Activated T-helper 1 cell treated with anti-CD3 and anti-CD28 coated beads, Interleukin-12 subunit alpha, Interleukin-12 subunit beta, Interleukin-2, Interleukin-4 antibody, amounts not matched to agents 30 ng/mL and 10 ng/mL and 1 ng/mL, durations not matched to agents 14 hours and 24 hours and 36 hours (primary cell): ENCODE measurements at regions not wholly inside any gene's neighbourhood (a gene's known extent, or its start where the extent isn't known, plus 50 kb on each side); places are given as distances from the start of the nearest gene placed in this dataset.

Experiments
- DNase-seq: peaks from one replicate; pipeline ENCODE4 v3.0.0; 2021; ENCODE audit warnings: low spot score
- H3K27ac Mint-ChIP-seq: one replicate; pipeline ENCODE4 v1.8.0; 2021; ENCODE audit warnings: mild to moderate bottlenecking, mixed read lengths
- H3K27me3 Mint-ChIP-seq: one replicate; pipeline ENCODE4 v1.8.0; 2022; ENCODE audit warnings: mild to moderate bottlenecking, moderate library complexity, mixed read lengths; ENCODE audit not compliant: insufficient read depth
- H3K36me3 Mint-ChIP-seq: one replicate; pipeline ENCODE4 v1.8.0; 2021; ENCODE audit warnings: low read depth, mixed read lengths
- H3K4me1 Mint-ChIP-seq: one replicate; pipeline ENCODE4 v1.8.0; 2021; ENCODE audit warnings: low read depth, mixed read lengths
- H3K4me3 Mint-ChIP-seq: one replicate; pipeline ENCODE4 v1.8.0; 2021; ENCODE audit warnings: mild to moderate bottlenecking, moderate library complexity, mixed read lengths
- H3K9me3 Mint-ChIP-seq: one replicate; pipeline ENCODE4 v1.8.0; 2021; ENCODE audit warnings: mixed read lengths
- intact Hi-C: fragments of 100-400 bp; cut with micrococcal nuclease; formaldehyde crosslinking; loops from one replicate; pipeline ENCODE4 v1.15.1; 2024

DNA sequence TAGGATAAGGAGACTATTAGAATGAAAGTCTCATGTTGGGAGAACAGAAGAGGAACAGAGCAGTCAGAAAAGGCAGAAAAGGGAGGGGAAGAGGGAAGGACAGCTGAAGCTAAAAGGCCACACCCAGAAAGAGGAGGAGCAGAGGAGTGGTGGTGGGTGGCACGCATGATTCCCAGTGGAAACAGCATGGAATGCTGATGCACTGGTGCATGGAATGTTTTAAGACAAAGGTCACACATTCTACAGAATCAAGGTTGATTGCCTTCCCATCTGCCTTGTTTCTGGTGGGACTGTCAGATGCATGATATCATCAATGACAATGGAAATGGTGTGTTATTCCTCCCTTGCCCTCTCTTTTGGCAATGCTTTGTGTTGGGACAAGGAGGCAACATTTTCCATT is 285.4 kb upstream of the MKI67 start:
- Mint-ChIP-seq H3K36me3 (no peaks in the 10 kb centered on the region), H3K4me3 (no peak overlapping the region), H3K4me1 (no peaks in the 10 kb centered on the region), H3K27ac (no peak overlapping the region), H3K9me3 (no peaks in the 10 kb centered on the region), H3K27me3 (no peaks in the 10 kb centered on the region)
- DNase-seq: no peak
- intact Hi-C loops: no loop called here

GRCh38 chr10:128414568-128414967 is 288.3 kb upstream of the MKI67 start:
- Mint-ChIP-seq H3K27ac (no peak overlapping the region), H3K9me3 (no peaks in the 10 kb centered on the region), H3K36me3 (no peaks in the 10 kb centered on the region), H3K4me1 (no peaks in the 10 kb centered on the region), H3K4me3 (no peak overlapping the region), H3K27me3 (no peaks in the 10 kb centered on the region)
- DNase-seq: no peak
- intact Hi-C loops: no loop called here

DNA sequence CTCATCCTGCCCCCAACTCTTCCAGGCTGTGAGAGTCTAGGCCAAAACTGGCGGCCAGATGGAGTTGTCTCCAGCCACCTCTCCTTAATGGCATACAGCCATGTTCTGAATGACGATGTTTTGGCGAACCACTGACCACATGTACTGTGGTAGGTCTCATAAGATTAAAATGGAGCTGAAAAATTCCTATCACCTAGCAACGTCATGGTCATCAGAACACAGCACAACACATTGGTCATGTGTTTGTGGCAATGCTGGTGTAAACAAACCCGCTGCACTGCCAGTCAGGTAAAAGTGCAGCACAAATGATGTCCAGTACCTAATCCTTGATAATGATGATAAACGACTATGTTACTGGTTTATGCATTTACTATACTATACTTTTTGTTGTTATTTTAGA is 290.0 kb upstream of the MKI67 start:
- Mint-ChIP-seq H3K27me3 (no peaks in the 10 kb centered on the region), H3K27ac (no peak overlapping the region), H3K4me1 (no peaks in the 10 kb centered on the region), H3K9me3 (no peaks in the 10 kb centered on the region), H3K36me3 (no peaks in the 10 kb centered on the region), H3K4me3 (no peak overlapping the region)
- intact Hi-C loops: no loop called here
- DNase-seq: no peak

DNA sequence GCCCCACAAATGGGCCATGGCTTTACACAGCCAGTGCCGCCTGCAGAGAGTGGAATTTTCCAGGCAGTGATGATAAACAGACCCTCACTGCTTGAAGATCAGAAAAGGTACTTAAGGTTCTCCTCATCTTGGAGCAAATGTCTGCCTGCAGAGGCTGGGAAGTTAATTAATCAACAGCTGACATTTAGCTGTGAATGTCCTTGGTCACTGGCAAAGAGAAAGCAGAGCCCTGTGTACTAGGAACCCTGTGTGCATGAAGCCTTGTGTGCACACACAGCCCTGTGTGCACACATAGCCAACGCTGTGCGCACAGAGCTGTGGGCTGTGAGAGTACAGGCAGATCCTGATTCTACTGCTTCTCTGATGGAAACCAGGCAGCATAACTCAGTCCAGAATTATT is 291.6 kb upstream of the MKI67 start:
- H3K4me1 Mint-ChIP-seq: no peaks in the 10 kb centered on the region
- intact Hi-C loops: no loop called here

GRCh38 chr10:128418819-128419218 is 292.6 kb upstream of the MKI67 start:
- no peak overlapping the region for H3K4me3 Mint-ChIP-seq

More for the DNA sequence above, 291.6 kb upstream of the MKI67 start:
- H3K27me3 Mint-ChIP-seq: no peaks in the 10 kb centered on the region
- no peaks in the 10 kb centered on the region for H3K9me3 Mint-ChIP-seq
- H3K4me3 Mint-ChIP-seq: no peak overlapping the region
- H3K36me3 Mint-ChIP-seq: no peaks in the 10 kb centered on the region
- DNase-seq: no peak
- H3K27ac Mint-ChIP-seq: no peak overlapping the region

GRCh38 chr10:128419466-128420019 is 293.3 kb upstream of the MKI67 start:
- no peaks in the 10 kb centered on the region for H3K4me1 Mint-ChIP-seq
- H3K36me3 Mint-ChIP-seq: no peaks in the 10 kb centered on the region
- H3K27ac Mint-ChIP-seq: no peak overlapping the region
- H3K9me3 Mint-ChIP-seq: no peaks in the 10 kb centered on the region
- H3K4me3 Mint-ChIP-seq: no peak overlapping the region
- DNase-seq: no peak
- intact Hi-C loops: no loop called here
- H3K27me3 Mint-ChIP-seq: no peaks in the 10 kb centered on the region

More at GRCh38 chr10:128418819-128419218, 292.6 kb upstream of the MKI67 start:
- DNase-seq: no peak
- H3K9me3 Mint-ChIP-seq: no peaks in the 10 kb centered on the region
- H3K27ac Mint-ChIP-seq: no peak overlapping the region
- intact Hi-C loops: no loop called here
- H3K36me3 Mint-ChIP-seq: no peaks in the 10 kb centered on the region
- H3K4me1 Mint-ChIP-seq: no peaks in the 10 kb centered on the region
- H3K27me3 Mint-ChIP-seq: no peaks in the 10 kb centered on the region

DNA sequence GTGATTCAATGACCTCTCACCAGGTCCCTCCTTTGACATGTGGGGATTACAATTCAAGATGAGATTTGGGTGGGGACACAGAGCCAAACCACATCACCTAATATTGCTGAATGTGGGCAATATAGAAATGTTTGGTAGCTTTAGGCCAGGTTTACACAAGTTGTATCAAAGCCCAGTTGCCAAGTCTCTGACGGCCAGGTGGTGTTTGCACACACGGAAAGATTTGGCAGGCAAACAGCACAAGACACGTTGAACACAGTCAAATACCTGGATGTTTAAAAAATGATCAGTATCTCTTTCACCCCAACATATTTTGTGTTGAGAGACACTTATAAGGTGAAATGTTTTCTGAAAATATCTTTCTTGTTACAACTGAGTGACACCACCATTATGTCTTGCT is 294.4 kb upstream of the MKI67 start:
- no peaks in the 10 kb centered on the region for H3K27me3 Mint-ChIP-seq
- no peak for DNase-seq
- H3K9me3 Mint-ChIP-seq: no peaks in the 10 kb centered on the region
- intact Hi-C loops: no loop called here
- H3K36me3 Mint-ChIP-seq: no peaks in the 10 kb centered on the region
- no peaks in the 10 kb centered on the region for H3K4me1 Mint-ChIP-seq
- H3K27ac Mint-ChIP-seq: no peak overlapping the region
- no peak overlapping the region for H3K4me3 Mint-ChIP-seq

GRCh38 chr10:128421371-128422160 is 295.3 kb upstream of the MKI67 start:
- H3K4me1 Mint-ChIP-seq: no peaks in the 10 kb centered on the region
- H3K9me3 Mint-ChIP-seq: no peaks in the 10 kb centered on the region
- H3K36me3 Mint-ChIP-seq: no peaks in the 10 kb centered on the region
- DNase-seq: no peak
- intact Hi-C loops: no loop called here
- no peaks in the 10 kb centered on the region for H3K27me3 Mint-ChIP-seq
- no peak overlapping the region for H3K27ac Mint-ChIP-seq
- no peak overlapping the region for H3K4me3 Mint-ChIP-seq

GRCh38 chr10:128422190-128422589 is 296.0 kb upstream of the MKI67 start:
- no peaks in the 10 kb centered on the region for H3K27me3 Mint-ChIP-seq
- no peaks in the 10 kb centered on the region for H3K36me3 Mint-ChIP-seq
- no peak overlapping the region for H3K27ac Mint-ChIP-seq
- no peaks in the 10 kb centered on the region for H3K9me3 Mint-ChIP-seq
- no peak overlapping the region for H3K4me3 Mint-ChIP-seq
- no peak for DNase-seq
- H3K4me1 Mint-ChIP-seq: no peaks in the 10 kb centered on the region
- intact Hi-C loops: no loop called here

DNA sequence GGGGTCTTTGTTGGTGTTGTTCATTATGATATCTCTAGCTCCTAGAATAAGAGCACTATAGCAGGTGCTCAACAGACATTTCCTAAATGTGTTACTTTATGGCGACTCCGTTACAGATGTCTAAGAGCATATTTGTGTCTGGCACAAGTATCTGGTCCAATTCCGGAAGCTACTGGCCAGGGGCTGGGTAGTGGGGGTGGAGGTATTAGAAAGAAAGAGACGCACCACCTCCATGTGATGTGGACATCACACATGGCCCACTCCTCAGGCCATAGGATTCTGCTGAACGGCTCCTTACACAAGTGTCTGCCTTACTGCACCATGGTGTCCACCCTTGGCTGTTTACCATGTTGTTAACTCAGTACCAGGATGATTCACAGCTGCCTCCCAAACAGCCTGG is 296.8 kb upstream of the MKI67 start:
- no peaks in the 10 kb centered on the region for H3K27me3 Mint-ChIP-seq
- H3K9me3 Mint-ChIP-seq: no peaks in the 10 kb centered on the region
- intact Hi-C loops: no loop called here

GRCh38 chr10:128429321-128429720 is 303.1 kb upstream of the MKI67 start:
- DNase-seq: no peak
- no peak overlapping the region for H3K27ac Mint-ChIP-seq
- no peaks in the 10 kb centered on the region for H3K9me3 Mint-ChIP-seq
- intact Hi-C loops: no loop called here
- no peaks in the 10 kb centered on the region for H3K36me3 Mint-ChIP-seq
- H3K27me3 Mint-ChIP-seq: no peaks in the 10 kb centered on the region
- H3K4me3 Mint-ChIP-seq: no peak overlapping the region
- H3K4me1 Mint-ChIP-seq: no peaks in the 10 kb centered on the region

More for the DNA sequence above, 296.8 kb upstream of the MKI67 start:
- Mint-ChIP-seq H3K27ac (no peak overlapping the region), H3K4me1 (no peaks in the 10 kb centered on the region), H3K36me3 (no peaks in the 10 kb centered on the region), H3K4me3 (no peak overlapping the region)
- no peak for DNase-seq

DNA sequence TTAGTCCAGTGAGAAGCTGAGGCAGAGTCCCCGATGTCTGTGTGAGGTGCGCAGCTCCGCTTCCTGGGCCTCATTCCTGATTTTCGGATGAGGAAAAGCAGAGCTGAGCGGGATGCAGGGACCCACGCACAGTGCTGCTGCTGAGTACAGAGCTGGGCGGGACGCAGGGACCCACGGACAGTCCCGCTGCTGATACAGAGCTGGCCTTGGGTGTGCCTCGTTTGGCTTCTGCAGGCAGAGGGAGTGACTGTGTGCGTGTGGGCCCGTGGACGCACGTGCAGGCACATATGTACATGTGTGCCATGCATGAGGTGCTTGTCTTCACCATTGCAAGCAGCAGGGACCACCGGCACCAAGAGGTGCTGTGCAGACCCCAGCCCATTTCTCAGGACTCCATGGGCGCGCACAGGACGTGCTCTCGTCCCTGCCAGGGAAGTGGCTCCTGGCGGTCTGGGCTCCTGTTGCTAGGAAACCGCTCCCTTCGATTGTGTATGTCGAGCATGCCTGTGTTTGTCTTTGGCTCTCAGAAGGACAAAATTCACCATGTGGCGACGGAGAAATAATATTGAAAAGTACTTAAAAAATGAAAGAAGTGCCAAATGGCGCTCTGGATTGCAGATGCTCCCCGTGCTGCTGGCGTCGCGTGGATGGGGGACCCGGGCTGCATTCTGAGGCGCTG is 303.8 kb upstream of the MKI67 start:
- H3K4me3 Mint-ChIP-seq: no peak overlapping the region
- no peaks in the 10 kb centered on the region for H3K9me3 Mint-ChIP-seq
- no peak for DNase-seq
- no peaks in the 10 kb centered on the region for H3K36me3 Mint-ChIP-seq
- intact Hi-C loops: no loop called here
- no peaks in the 10 kb centered on the region for H3K4me1 Mint-ChIP-seq
- H3K27me3 Mint-ChIP-seq: no peaks in the 10 kb centered on the region
- no peak overlapping the region for H3K27ac Mint-ChIP-seq

GRCh38 chr10:128431083-128431482 is 304.9 kb upstream of the MKI67 start:
- no peaks in the 10 kb centered on the region for H3K36me3 Mint-ChIP-seq
- H3K27ac Mint-ChIP-seq: no peak overlapping the region
- DNase-seq: no peak
- H3K27me3 Mint-ChIP-seq: no peaks in the 10 kb centered on the region
- no peak overlapping the region for H3K4me3 Mint-ChIP-seq
- no peaks in the 10 kb centered on the region for H3K4me1 Mint-ChIP-seq
- intact Hi-C loops: no loop called here
- H3K9me3 Mint-ChIP-seq: no peaks in the 10 kb centered on the region
